ENCODE measurements at regions not wholly inside any gene's neighbourhood (a gene's known extent, or its start where the extent isn't known, plus 50 kb on each side); places are given as distances from the start of the nearest gene placed in this dataset.

GRCh38 chr2:225932811-225933413 is 533.4 kb downstream of the NYAP2 start:
- no peaks in the 10 kb centered on the region for H3K9me3 ChIP-seq (ENCODE audit: control insufficient read depth in 2 of 2, insufficient read depth in 1 of 2, low read depth in 1 of 2, low read length in 1 of 2)
- H3K4me1 ChIP-seq (ENCODE audit: control insufficient read depth in 2 of 2, insufficient read depth in 2 of 2, low read length in 1 of 2): no peaks in the 10 kb centered on the region
- no peaks in the 10 kb centered on the region for H3K36me3 ChIP-seq (ENCODE audit: control insufficient read depth in 2 of 2, insufficient read depth in 2 of 2, low read length in 1 of 2)
- no peaks in the 10 kb centered on the region for H3K27me3 ChIP-seq (ENCODE audit: control insufficient read depth in 1 of 2, insufficient read depth in 2 of 2, low read length in 2 of 2)
- no peak overlapping the region for H3K27ac ChIP-seq (ENCODE audit: low read depth in 2 of 2, low read length in 1 of 2)
- WGBS, 2 donors: 40 to 47% methylated on average over 1 of the region's 1 CpG
- no peak overlapping the region for H3K4me3 ChIP-seq (ENCODE audit: low read depth in 1 of 2, low read length in 2 of 2)

- 36 to 48% methylated on average over 2 of the region's 2 CpGs for WGBS, 2 donors
- H3K27ac ChIP-seq (ENCODE audit: low read depth in 2 of 2, low read length in 1 of 2): no peak overlapping the region
- H3K36me3 ChIP-seq (ENCODE audit: control insufficient read depth in 2 of 2, insufficient read depth in 2 of 2, low read length in 1 of 2): no peaks in the 10 kb centered on the region
- no peaks in the 10 kb centered on the region for H3K9me3 ChIP-seq (ENCODE audit: control insufficient read depth in 2 of 2, insufficient read depth in 1 of 2, low read depth in 1 of 2, low read length in 1 of 2)
- no peak overlapping the region for H3K4me3 ChIP-seq (ENCODE audit: low read depth in 1 of 2, low read length in 2 of 2)
- no peaks in the 10 kb centered on the region for H3K4me1 ChIP-seq (ENCODE audit: control insufficient read depth in 2 of 2, insufficient read depth in 2 of 2, low read length in 1 of 2)
- H3K27me3 ChIP-seq (ENCODE audit: control insufficient read depth in 1 of 2, insufficient read depth in 2 of 2, low read length in 2 of 2): no peaks in the 10 kb centered on the region
Observed at GRCh38 chr2:225930687-225931086, 531.2 kb downstream of the NYAP2 start.

- Histone ChIP-seq H3K9me3 (ENCODE audit: control insufficient read depth in 2 of 2, insufficient read depth in 1 of 2, low read depth in 1 of 2, low read length in 1 of 2) (no peaks in the 10 kb centered on the region), H3K4me3 (ENCODE audit: low read depth in 1 of 2, low read length in 2 of 2) (no peak overlapping the region), H3K27me3 (ENCODE audit: control insufficient read depth in 1 of 2, insufficient read depth in 2 of 2, low read length in 2 of 2) (no peaks in the 10 kb centered on the region), H3K27ac (ENCODE audit: low read depth in 2 of 2, low read length in 1 of 2) (no peak overlapping the region), H3K4me1 (ENCODE audit: control insufficient read depth in 2 of 2, insufficient read depth in 2 of 2, low read length in 1 of 2) (no peaks in the 10 kb centered on the region), H3K36me3 (ENCODE audit: control insufficient read depth in 2 of 2, insufficient read depth in 2 of 2, low read length in 1 of 2) (no peaks in the 10 kb centered on the region)
- 73 to 80% methylated on average over 6 of the region's 6 CpGs for WGBS, 2 donors
Observed at GRCh38 chr2:225920621-225921220, 521.2 kb downstream of the NYAP2 start.

- no peak overlapping the region for H3K27ac ChIP-seq (ENCODE audit: low read depth in 2 of 2, low read length in 1 of 2)
- no peak overlapping the region for H3K4me3 ChIP-seq (ENCODE audit: low read depth in 1 of 2, low read length in 2 of 2)
- no peaks in the 10 kb centered on the region for H3K9me3 ChIP-seq (ENCODE audit: control insufficient read depth in 2 of 2, insufficient read depth in 1 of 2, low read depth in 1 of 2, low read length in 1 of 2)
- WGBS, 2 donors: 59 to 63% methylated on average over 2 of the region's 2 CpGs
- no peaks in the 10 kb centered on the region for H3K36me3 ChIP-seq (ENCODE audit: control insufficient read depth in 2 of 2, insufficient read depth in 2 of 2, low read length in 1 of 2)
- H3K4me1 ChIP-seq (ENCODE audit: control insufficient read depth in 2 of 2, insufficient read depth in 2 of 2, low read length in 1 of 2): no peaks in the 10 kb centered on the region
- H3K27me3 ChIP-seq (ENCODE audit: control insufficient read depth in 1 of 2, insufficient read depth in 2 of 2, low read length in 2 of 2): no peaks in the 10 kb centered on the region
Observed at GRCh38 chr2:225916692-225917091, 517.2 kb downstream of the NYAP2 start.

- Histone ChIP-seq H3K4me1 (ENCODE audit: control insufficient read depth in 2 of 2, insufficient read depth in 2 of 2, low read length in 1 of 2) (no peaks in the 10 kb centered on the region), H3K9me3 (ENCODE audit: control insufficient read depth in 2 of 2, insufficient read depth in 1 of 2, low read depth in 1 of 2, low read length in 1 of 2) (no peaks in the 10 kb centered on the region), H3K4me3 (ENCODE audit: low read depth in 1 of 2, low read length in 2 of 2) (no peak overlapping the region), H3K27me3 (ENCODE audit: control insufficient read depth in 1 of 2, insufficient read depth in 2 of 2, low read length in 2 of 2) (no peaks in the 10 kb centered on the region), H3K36me3 (ENCODE audit: control insufficient read depth in 2 of 2, insufficient read depth in 2 of 2, low read length in 1 of 2) (no peaks in the 10 kb centered on the region), H3K27ac (ENCODE audit: low read depth in 2 of 2, low read length in 1 of 2) (no peak overlapping the region)
- 85 to 86% methylated on average over 6 of the region's 6 CpGs for WGBS, 2 donors
Observed at GRCh38 chr2:225911019-225911418, 511.5 kb downstream of the NYAP2 start.

- Histone ChIP-seq H3K9me3 (ENCODE audit: control insufficient read depth in 2 of 2, insufficient read depth in 1 of 2, low read depth in 1 of 2, low read length in 1 of 2) (no peaks in the 10 kb centered on the region), H3K4me3 (ENCODE audit: low read depth in 1 of 2, low read length in 2 of 2) (no peak overlapping the region), H3K4me1 (ENCODE audit: control insufficient read depth in 2 of 2, insufficient read depth in 2 of 2, low read length in 1 of 2) (no peaks in the 10 kb centered on the region), H3K27me3 (ENCODE audit: control insufficient read depth in 1 of 2, insufficient read depth in 2 of 2, low read length in 2 of 2) (no peaks in the 10 kb centered on the region), H3K27ac (ENCODE audit: low read depth in 2 of 2, low read length in 1 of 2) (no peak overlapping the region), H3K36me3 (ENCODE audit: control insufficient read depth in 2 of 2, insufficient read depth in 2 of 2, low read length in 1 of 2) (no peaks in the 10 kb centered on the region)
- 63% methylated on average over 1 of the region's 1 CpG for WGBS, 2 donors
Observed at GRCh38 chr2:225895126-225895525, 495.6 kb downstream of the NYAP2 start.

- WGBS, 2 donors: 36 to 39% methylated on average over 4 of the region's 4 CpGs
- H3K9me3 ChIP-seq (ENCODE audit: control insufficient read depth in 2 of 2, insufficient read depth in 1 of 2, low read depth in 1 of 2, low read length in 1 of 2): no peaks in the 10 kb centered on the region
- H3K27me3 ChIP-seq (ENCODE audit: control insufficient read depth in 1 of 2, insufficient read depth in 2 of 2, low read length in 2 of 2): no peaks in the 10 kb centered on the region
- H3K4me1 ChIP-seq (ENCODE audit: control insufficient read depth in 2 of 2, insufficient read depth in 2 of 2, low read length in 1 of 2): no peaks in the 10 kb centered on the region
- no peak overlapping the region for H3K27ac ChIP-seq (ENCODE audit: low read depth in 2 of 2, low read length in 1 of 2)
- no peak overlapping the region for H3K4me3 ChIP-seq (ENCODE audit: low read depth in 1 of 2, low read length in 2 of 2)
- no peaks in the 10 kb centered on the region for H3K36me3 ChIP-seq (ENCODE audit: control insufficient read depth in 2 of 2, insufficient read depth in 2 of 2, low read length in 1 of 2)
Observed at GRCh38 chr2:225894236-225894980, 494.9 kb downstream of the NYAP2 start.

GRCh38 chr2:225893151-225893550 is 493.6 kb downstream of the NYAP2 start:
- no peak overlapping the region for H3K4me3 ChIP-seq (ENCODE audit: low read depth in 1 of 2, low read length in 2 of 2)
- no peaks in the 10 kb centered on the region for H3K27me3 ChIP-seq (ENCODE audit: control insufficient read depth in 1 of 2, insufficient read depth in 2 of 2, low read length in 2 of 2)
- H3K4me1 ChIP-seq (ENCODE audit: control insufficient read depth in 2 of 2, insufficient read depth in 2 of 2, low read length in 1 of 2): no peaks in the 10 kb centered on the region
- H3K9me3 ChIP-seq (ENCODE audit: control insufficient read depth in 2 of 2, insufficient read depth in 1 of 2, low read depth in 1 of 2, low read length in 1 of 2): no peaks in the 10 kb centered on the region
- no peak overlapping the region for H3K27ac ChIP-seq (ENCODE audit: low read depth in 2 of 2, low read length in 1 of 2)
- H3K36me3 ChIP-seq (ENCODE audit: control insufficient read depth in 2 of 2, insufficient read depth in 2 of 2, low read length in 1 of 2): no peaks in the 10 kb centered on the region

GRCh38 chr2:225891771-225892170 is 492.3 kb downstream of the NYAP2 start:
- Histone ChIP-seq H3K9me3 (ENCODE audit: control insufficient read depth in 2 of 2, insufficient read depth in 1 of 2, low read depth in 1 of 2, low read length in 1 of 2) (no peaks in the 10 kb centered on the region), H3K27ac (ENCODE audit: low read depth in 2 of 2, low read length in 1 of 2) (no peak overlapping the region), H3K4me1 (ENCODE audit: control insufficient read depth in 2 of 2, insufficient read depth in 2 of 2, low read length in 1 of 2) (no peaks in the 10 kb centered on the region), H3K27me3 (ENCODE audit: control insufficient read depth in 1 of 2, insufficient read depth in 2 of 2, low read length in 2 of 2) (no peaks in the 10 kb centered on the region), H3K36me3 (ENCODE audit: control insufficient read depth in 2 of 2, insufficient read depth in 2 of 2, low read length in 1 of 2) (no peaks in the 10 kb centered on the region), H3K4me3 (ENCODE audit: low read depth in 1 of 2, low read length in 2 of 2) (no peak overlapping the region)
- 62 to 70% methylated on average over 1 of the region's 1 CpG for WGBS, 2 donors

- no peaks in the 10 kb centered on the region for H3K4me1 ChIP-seq (ENCODE audit: control insufficient read depth in 2 of 2, insufficient read depth in 2 of 2, low read length in 1 of 2)
- no peaks in the 10 kb centered on the region for H3K9me3 ChIP-seq (ENCODE audit: control insufficient read depth in 2 of 2, insufficient read depth in 1 of 2, low read depth in 1 of 2, low read length in 1 of 2)
- no peaks in the 10 kb centered on the region for H3K36me3 ChIP-seq (ENCODE audit: control insufficient read depth in 2 of 2, insufficient read depth in 2 of 2, low read length in 1 of 2)
- H3K27me3 ChIP-seq (ENCODE audit: control insufficient read depth in 1 of 2, insufficient read depth in 2 of 2, low read length in 2 of 2): no peaks in the 10 kb centered on the region
- H3K4me3 ChIP-seq (ENCODE audit: low read depth in 1 of 2, low read length in 2 of 2): no peak overlapping the region
- H3K27ac ChIP-seq (ENCODE audit: low read depth in 2 of 2, low read length in 1 of 2): no peak overlapping the region
- 88 to 91% methylated on average over 2 of the region's 2 CpGs for WGBS, 2 donors
Observed at GRCh38 chr2:225891013-225891412, 491.5 kb downstream of the NYAP2 start.
